K562 (cell line): ENCODE measurements at regions not wholly inside any gene's neighbourhood (a gene's known extent, or its start where the extent isn't known, plus 50 kb on each side); places are given as distances from the start of the nearest gene placed in this dataset.

Experiments used
- CBX2 ChIP-seq: fragments of 200-600 bp; sonication (generic); IDR thresholded peaks from one replicate; pipeline ENCODE4 v1.6.1; 2012; ENCODE audit warnings: mild to moderate bottlenecking, low read length, inconsistent platforms; ENCODE audit not compliant: insufficient read depth, poor library complexity, severe bottlenecking
- CHD1 ChIP-seq: fragments of 200-600 bp; sonication (generic); IDR thresholded peaks from one replicate; pipeline ENCODE4 v1.6.1; 2012; ENCODE audit warnings: mild to moderate bottlenecking, moderate library complexity, low read length, inconsistent platforms
- EZH2 ChIP-seq: IDR thresholded peaks from 2 replicates; pipeline ENCODE4 v1.6.1; 2012; ENCODE audit warnings: low read depth, mild to moderate bottlenecking, inconsistent platforms, low read length, borderline replicate concordance
- FOXA3 ChIP-seq, 2 experiments: fragments of 450-650 bp in 1 of 2; sonication (generic) in 1 of 2; formaldehyde crosslinking; IDR thresholded peaks in 1 of 2; conservative IDR thresholded peaks in 1 of 2; 2 replicates each; pipeline versions ENCODE4 v1.4.0 to v1.8.0; 2020 to 2022; ENCODE audit warnings: mild to moderate bottlenecking in 2 of 2, missing genetic modification reagents in 1 of 2
- HDAC6 ChIP-seq: IDR thresholded peaks from 2 replicates; pipeline ENCODE4 v1.6.1; 2012; ENCODE audit warnings: low read depth, mild to moderate bottlenecking, control low read depth, inconsistent platforms, low read length, moderate library complexity
- POLR2A ChIP-seq: fragments of 450-650 bp; conservative IDR thresholded peaks from 2 replicates; pipeline ENCODE4 v1.6.1; 2016
- SAFB2 ChIP-seq: fragments of 200-400 bp; formaldehyde crosslinking; IDR thresholded peaks from 2 replicates; pipeline ENCODE4 v1.6.1; 2018; ENCODE audit warnings: borderline replicate concordance, low read length, low read depth, moderate library complexity; ENCODE audit not compliant: severe bottlenecking
- SMC3 ChIP-seq: conservative IDR thresholded peaks from 2 replicates; pipeline ENCODE4 v1.6.1; 2011; ENCODE audit warnings: low read depth, low read length, improper control_type of control experiment; ENCODE audit not compliant: insufficient read depth
- TF ChIP-seq, protein P1 (sequence below), 3 experiments: IDR thresholded peaks in 2 of 3; conservative IDR thresholded peaks in 1 of 3; 2 replicates each; pipeline ENCODE4 v1.5.1; 2011 to 2012; ENCODE audit warnings: low read length in 3 of 3, mild to moderate bottlenecking in 3 of 3, control low read depth in 2 of 3, improper control_type of control experiment in 1 of 3, inconsistent platforms in 1 of 3, low read depth in 1 of 3, mixed read lengths in 1 of 3, moderate library complexity in 1 of 3; ENCODE audit not compliant: insufficient read depth in 2 of 3
- TF ChIP-seq, protein P2 (sequence below): fragments of 200-400 bp; formaldehyde crosslinking; IDR thresholded peaks from 2 replicates; pipeline ENCODE4 v1.6.1; 2017; ENCODE audit warnings: mild to moderate bottlenecking, low read depth, low read length, moderate library complexity

DNA sequence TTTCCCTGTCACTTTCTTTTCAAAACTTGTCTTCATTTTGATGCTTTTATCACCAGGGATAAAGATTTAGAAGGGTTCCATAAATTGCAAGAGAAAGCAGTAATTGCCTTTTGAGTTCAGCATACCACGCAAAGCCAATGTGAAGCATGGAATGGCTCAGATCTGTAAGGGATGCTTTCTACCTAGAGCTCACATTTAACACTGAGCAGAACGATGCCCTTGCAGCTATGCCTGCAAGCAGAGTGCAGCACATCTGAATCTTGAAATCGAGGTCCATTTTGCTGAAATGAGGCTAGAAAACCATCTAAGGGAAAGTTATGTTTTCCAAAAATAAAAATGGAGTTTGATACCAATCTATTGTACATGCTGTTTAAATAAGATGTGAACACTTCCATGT is 171.2 kb upstream of the CELF2 start:
- TF ChIP-seq SAFB2 (no peak), CBX2 (no peak), POLR2A (no peak), SMC3 (no peak), FOXA3 (CRISPR knock-in tag; conservative IDR thresholded peaks at IDR 0.05 in 1 of 2, IDR thresholded peaks at IDR 0.05 in 1 of 2) (no peak), CHD1 (no peak), EZH2 (no peak), HDAC6 (no peak)
- TF ChIP-seq, protein P1, sequence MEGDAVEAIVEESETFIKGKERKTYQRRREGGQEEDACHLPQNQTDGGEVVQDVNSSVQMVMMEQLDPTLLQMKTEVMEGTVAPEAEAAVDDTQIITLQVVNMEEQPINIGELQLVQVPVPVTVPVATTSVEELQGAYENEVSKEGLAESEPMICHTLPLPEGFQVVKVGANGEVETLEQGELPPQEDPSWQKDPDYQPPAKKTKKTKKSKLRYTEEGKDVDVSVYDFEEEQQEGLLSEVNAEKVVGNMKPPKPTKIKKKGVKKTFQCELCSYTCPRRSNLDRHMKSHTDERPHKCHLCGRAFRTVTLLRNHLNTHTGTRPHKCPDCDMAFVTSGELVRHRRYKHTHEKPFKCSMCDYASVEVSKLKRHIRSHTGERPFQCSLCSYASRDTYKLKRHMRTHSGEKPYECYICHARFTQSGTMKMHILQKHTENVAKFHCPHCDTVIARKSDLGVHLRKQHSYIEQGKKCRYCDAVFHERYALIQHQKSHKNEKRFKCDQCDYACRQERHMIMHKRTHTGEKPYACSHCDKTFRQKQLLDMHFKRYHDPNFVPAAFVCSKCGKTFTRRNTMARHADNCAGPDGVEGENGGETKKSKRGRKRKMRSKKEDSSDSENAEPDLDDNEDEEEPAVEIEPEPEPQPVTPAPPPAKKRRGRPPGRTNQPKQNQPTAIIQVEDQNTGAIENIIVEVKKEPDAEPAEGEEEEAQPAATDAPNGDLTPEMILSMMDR (IDR thresholded peaks at IDR 0.05 in 2 of 3, conservative IDR thresholded peaks at IDR 0.05 in 1 of 3; ENCODE audit: insufficient read depth in 2 of 3, low read depth in 1 of 3, low read length in 3 of 3): no peak
- TF ChIP-seq, protein P2, sequence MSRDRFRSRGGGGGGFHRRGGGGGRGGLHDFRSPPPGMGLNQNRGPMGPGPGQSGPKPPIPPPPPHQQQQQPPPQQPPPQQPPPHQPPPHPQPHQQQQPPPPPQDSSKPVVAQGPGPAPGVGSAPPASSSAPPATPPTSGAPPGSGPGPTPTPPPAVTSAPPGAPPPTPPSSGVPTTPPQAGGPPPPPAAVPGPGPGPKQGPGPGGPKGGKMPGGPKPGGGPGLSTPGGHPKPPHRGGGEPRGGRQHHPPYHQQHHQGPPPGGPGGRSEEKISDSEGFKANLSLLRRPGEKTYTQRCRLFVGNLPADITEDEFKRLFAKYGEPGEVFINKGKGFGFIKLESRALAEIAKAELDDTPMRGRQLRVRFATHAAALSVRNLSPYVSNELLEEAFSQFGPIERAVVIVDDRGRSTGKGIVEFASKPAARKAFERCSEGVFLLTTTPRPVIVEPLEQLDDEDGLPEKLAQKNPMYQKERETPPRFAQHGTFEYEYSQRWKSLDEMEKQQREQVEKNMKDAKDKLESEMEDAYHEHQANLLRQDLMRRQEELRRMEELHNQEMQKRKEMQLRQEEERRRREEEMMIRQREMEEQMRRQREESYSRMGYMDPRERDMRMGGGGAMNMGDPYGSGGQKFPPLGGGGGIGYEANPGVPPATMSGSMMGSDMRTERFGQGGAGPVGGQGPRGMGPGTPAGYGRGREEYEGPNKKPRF: no peak
